ENCODE measurements at regions not wholly inside any gene's neighbourhood (a gene's known extent, or its start where the extent isn't known, plus 50 kb on each side); places are given as distances from the start of the nearest gene placed in this dataset.

DNA sequence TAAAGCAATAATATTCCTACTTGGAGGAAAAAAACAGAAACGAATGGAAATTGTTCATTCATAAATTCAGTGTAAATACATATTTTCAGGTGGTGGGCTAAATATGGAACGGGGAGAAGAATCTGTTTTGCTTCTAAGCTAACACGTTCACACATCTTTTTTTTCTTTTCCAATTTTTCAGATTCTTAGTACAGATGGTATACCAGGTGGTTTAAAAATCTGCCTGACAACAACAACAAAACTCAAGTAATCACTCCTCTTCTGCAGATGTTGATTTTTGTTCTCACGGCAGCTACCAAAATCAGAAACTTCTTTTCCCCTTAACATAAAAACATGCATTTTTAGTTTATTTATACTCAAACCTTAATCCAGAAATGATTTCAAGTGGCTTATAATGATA is 164.8 kb upstream of the SYT4 start:
- DNase-seq (ENCODE audit: low read depth, low spot score) (no peak), FAIRE-seq (no peak)
- H3K9me3 ChIP-seq (ENCODE audit: control insufficient read depth, low read depth, low read length): no peaks in the 10 kb centered on the region
- H3K27me3 ChIP-seq (ENCODE audit: control insufficient read depth, extremely low read depth, insufficient read depth, low read length): no peaks in the 10 kb centered on the region
- no peak overlapping the region for H3K9ac ChIP-seq (ENCODE audit: control insufficient read depth, extremely low read depth, insufficient read depth, low read length)
- TF ChIP-seq EZH2 (IDR thresholded peaks at IDR 0.05; ENCODE audit: low read length): no peak
- TF ChIP-seq, protein P1, sequence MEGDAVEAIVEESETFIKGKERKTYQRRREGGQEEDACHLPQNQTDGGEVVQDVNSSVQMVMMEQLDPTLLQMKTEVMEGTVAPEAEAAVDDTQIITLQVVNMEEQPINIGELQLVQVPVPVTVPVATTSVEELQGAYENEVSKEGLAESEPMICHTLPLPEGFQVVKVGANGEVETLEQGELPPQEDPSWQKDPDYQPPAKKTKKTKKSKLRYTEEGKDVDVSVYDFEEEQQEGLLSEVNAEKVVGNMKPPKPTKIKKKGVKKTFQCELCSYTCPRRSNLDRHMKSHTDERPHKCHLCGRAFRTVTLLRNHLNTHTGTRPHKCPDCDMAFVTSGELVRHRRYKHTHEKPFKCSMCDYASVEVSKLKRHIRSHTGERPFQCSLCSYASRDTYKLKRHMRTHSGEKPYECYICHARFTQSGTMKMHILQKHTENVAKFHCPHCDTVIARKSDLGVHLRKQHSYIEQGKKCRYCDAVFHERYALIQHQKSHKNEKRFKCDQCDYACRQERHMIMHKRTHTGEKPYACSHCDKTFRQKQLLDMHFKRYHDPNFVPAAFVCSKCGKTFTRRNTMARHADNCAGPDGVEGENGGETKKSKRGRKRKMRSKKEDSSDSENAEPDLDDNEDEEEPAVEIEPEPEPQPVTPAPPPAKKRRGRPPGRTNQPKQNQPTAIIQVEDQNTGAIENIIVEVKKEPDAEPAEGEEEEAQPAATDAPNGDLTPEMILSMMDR (optimal IDR thresholded peaks at IDR 0.05 in 1 of 3, IDR thresholded peaks at IDR 0.05 in 1 of 3, conservative IDR thresholded peaks at IDR 0.05 in 1 of 3; ENCODE audit: extremely low read depth in 1 of 3, insufficient read depth in 2 of 3, low read length in 3 of 3): no peak
- H3K9me1 ChIP-seq (ENCODE audit: control insufficient read depth, extremely low read depth, insufficient read depth, low read length): no peaks in the 10 kb centered on the region
- H3K4me3 ChIP-seq (ENCODE audit: control insufficient read depth in 2 of 3, extremely low read depth in 1 of 3, insufficient read depth in 2 of 3, low read depth in 1 of 3, low read length in 3 of 3): no peak overlapping the region
- no peak overlapping the region for H3K4me2 ChIP-seq (ENCODE audit: control insufficient read depth, extremely low read depth, insufficient read depth, low read depth, low read length)
- H2AFZ ChIP-seq (ENCODE audit: control insufficient read depth, low read length): no peak overlapping the region
- no peaks in the 10 kb centered on the region for H3K36me3 ChIP-seq (ENCODE audit: control insufficient read depth in 2 of 2, extremely low read depth in 1 of 2, insufficient read depth in 2 of 2, low read length in 2 of 2)
- H3K4me1 ChIP-seq (ENCODE audit: control insufficient read depth, extremely low read depth, insufficient read depth, low read length): no peaks in the 10 kb centered on the region
- no peak overlapping the region for H3K27ac ChIP-seq (ENCODE audit: control insufficient read depth, insufficient read depth, low read length)
- no peaks in the 10 kb centered on the region for H3K79me2 ChIP-seq (ENCODE audit: control insufficient read depth, insufficient read depth, low read length)
- dilution Hi-C loops (cut with MboI; ENCODE audit: extremely low pct_ligation_motif_present, low sequenced_read_pairs): no loop called here
- H4K20me1 ChIP-seq (ENCODE audit: control insufficient read depth, extremely low read depth, insufficient read depth, low read length): no peaks in the 10 kb centered on the region

DNA sequence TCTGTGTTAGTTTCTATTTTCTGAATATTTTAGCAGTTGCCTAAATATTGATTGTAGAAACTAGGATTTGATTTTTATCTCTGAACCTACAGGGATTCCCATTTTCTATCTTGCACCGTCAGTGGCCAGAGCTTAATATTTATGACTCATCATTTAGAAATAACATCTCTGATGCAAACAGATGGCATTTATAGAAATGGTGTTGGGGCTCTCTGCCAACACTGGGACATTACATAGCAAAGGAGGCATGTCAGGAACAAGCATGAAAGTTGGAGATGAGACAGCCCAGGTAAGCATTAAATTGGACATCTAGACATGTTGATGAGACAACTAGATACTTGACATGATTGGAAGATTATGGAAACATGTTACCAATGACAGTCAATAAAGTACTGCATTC is 165.3 kb upstream of the SYT4 start:
- FAIRE-seq (no peak), DNase-seq (ENCODE audit: low read depth, low spot score) (no peak)
- Histone ChIP-seq H3K9me1 (ENCODE audit: control insufficient read depth, extremely low read depth, insufficient read depth, low read length) (no peaks in the 10 kb centered on the region), H3K4me2 (ENCODE audit: control insufficient read depth, extremely low read depth, insufficient read depth, low read depth, low read length) (no peak overlapping the region), H4K20me1 (ENCODE audit: control insufficient read depth, extremely low read depth, insufficient read depth, low read length) (no peaks in the 10 kb centered on the region), H3K9ac (ENCODE audit: control insufficient read depth, extremely low read depth, insufficient read depth, low read length) (no peak overlapping the region), H3K36me3 (ENCODE audit: control insufficient read depth in 2 of 2, extremely low read depth in 1 of 2, insufficient read depth in 2 of 2, low read length in 2 of 2) (no peaks in the 10 kb centered on the region), H2AFZ (ENCODE audit: control insufficient read depth, low read length) (no peak overlapping the region), H3K4me1 (ENCODE audit: control insufficient read depth, extremely low read depth, insufficient read depth, low read length) (no peaks in the 10 kb centered on the region), H3K9me3 (ENCODE audit: control insufficient read depth, low read depth, low read length) (no peaks in the 10 kb centered on the region), H3K27ac (ENCODE audit: control insufficient read depth, insufficient read depth, low read length) (no peak overlapping the region), H3K79me2 (ENCODE audit: control insufficient read depth, insufficient read depth, low read length) (no peaks in the 10 kb centered on the region), H3K27me3 (ENCODE audit: control insufficient read depth, extremely low read depth, insufficient read depth, low read length) (no peaks in the 10 kb centered on the region), H3K4me3 (ENCODE audit: control insufficient read depth in 2 of 3, extremely low read depth in 1 of 3, insufficient read depth in 2 of 3, low read depth in 1 of 3, low read length in 3 of 3) (no peak overlapping the region)
- TF ChIP-seq, protein P1 (optimal IDR thresholded peaks at IDR 0.05 in 1 of 3, IDR thresholded peaks at IDR 0.05 in 1 of 3, conservative IDR thresholded peaks at IDR 0.05 in 1 of 3; ENCODE audit: extremely low read depth in 1 of 3, insufficient read depth in 2 of 3, low read length in 3 of 3): no peak
- TF ChIP-seq EZH2 (IDR thresholded peaks at IDR 0.05; ENCODE audit: low read length): no peak
- dilution Hi-C loops (cut with MboI; ENCODE audit: extremely low pct_ligation_motif_present, low sequenced_read_pairs): no loop called here

Measured in keratinocyte (primary cell).